WTC11 (cell line): ENCODE measurements at regions not wholly inside any gene's neighbourhood (a gene's known extent, or its start where the extent isn't known, plus 50 kb on each side); places are given as distances from the start of the nearest gene placed in this dataset.

ENCODE experiments used
- ATAC-seq: fragments of 200-7000 bp; cut with Tn5 transposase; 2 replicates; pipeline ENCODE4 v1.10.0; 2021; ENCODE audit warnings: mild to moderate bottlenecking, moderate library complexity
- CTCF ChIA-PET: fragments of 300-600 bp; sonication (Branson Sonifier 250); formaldehyde crosslinking; loops from one replicate; lab custom pipeline; 2021; ENCODE audit warnings: antibody characterized with exemption; lab: Charles Lee
- POLR2A ChIA-PET: fragments of 350-600 bp; sonication (Branson Sonifier 250); formaldehyde crosslinking; loops from one replicate; lab custom pipeline; 2021; ENCODE audit warnings: antibody characterized with exemption; lab: Charles Lee
- DNase-seq: peaks from one replicate; pipeline ENCODE4 v3.0.0; 2021; ENCODE audit warnings: low spot score
- H3K27ac Mint-ChIP-seq: 2 replicates; pipeline ENCODE4 v1.8.0; 2021; ENCODE audit warnings: mixed read lengths
- H3K27me3 Mint-ChIP-seq: 2 replicates; pipeline ENCODE4 v1.8.0; 2021; ENCODE audit warnings: low read depth, mild to moderate bottlenecking, moderate library complexity, mixed read lengths
- H3K36me3 Mint-ChIP-seq: 2 replicates; pipeline ENCODE4 v1.8.0; 2021; ENCODE audit warnings: mixed read lengths
- H3K4me1 Mint-ChIP-seq: 2 replicates; pipeline ENCODE4 v1.8.0; 2022; ENCODE audit warnings: mixed read lengths
- H3K4me3 Mint-ChIP-seq: 2 replicates; pipeline ENCODE4 v1.8.0; 2021; ENCODE audit warnings: mild to moderate bottlenecking, moderate library complexity, mixed read lengths
- H3K9me3 Mint-ChIP-seq: 2 replicates; pipeline ENCODE4 v1.8.0; 2021; ENCODE audit warnings: mixed read lengths
- AR ChIP-seq: fragments of 250-450 bp; sonication (Bioruptor Pico); IDR thresholded peaks from 2 replicates; pipeline ENCODE4 v1.9.0; 2021; ENCODE audit warnings: mild to moderate bottlenecking
- CREB1 ChIP-seq: sonication (generic); formaldehyde crosslinking; IDR thresholded peaks from 2 replicates; pipeline ENCODE4 v1.8.0; 2023; ENCODE audit warnings: mild to moderate bottlenecking, missing genetic modification reagents
- CTCF ChIP-seq: fragments of 200-600 bp; IDR thresholded peaks from 2 replicates; pipeline ENCODE4 v1.8.0; 2022; ENCODE audit warnings: antibody characterized with exemption
- EMX1 ChIP-seq: fragments of 250-450 bp; sonication (Bioruptor Pico); IDR thresholded peaks from 2 replicates; pipeline ENCODE4 v1.8.0; 2021; ENCODE audit warnings: mild to moderate bottlenecking
- GTF2I ChIP-seq: fragments of 250-450 bp; sonication (Bioruptor Pico); conservative IDR thresholded peaks from 2 replicates; pipeline ENCODE4 v1.4.0; 2021; ENCODE audit warnings: mild to moderate bottlenecking
- JUN ChIP-seq: sonication (generic); formaldehyde crosslinking; IDR thresholded peaks from 2 replicates; pipeline ENCODE4 v1.8.0; 2023; ENCODE audit warnings: mild to moderate bottlenecking, missing genetic modification reagents
- NFATC4 ChIP-seq: fragments of 250-450 bp; sonication (Bioruptor Pico); IDR thresholded peaks from 2 replicates; pipeline ENCODE4 v1.9.0; 2021; ENCODE audit warnings: mild to moderate bottlenecking
- SMAD4 ChIP-seq: sonication (generic); formaldehyde crosslinking; IDR thresholded peaks from 2 replicates; pipeline ENCODE4 v1.8.0; 2022; ENCODE audit warnings: mild to moderate bottlenecking, missing genetic modification reagents
- ZNF121 ChIP-seq: sonication (generic); formaldehyde crosslinking; IDR thresholded peaks from 2 replicates; pipeline ENCODE4 v1.8.0; 2023; ENCODE audit warnings: missing genetic modification reagents
- ZNF281 ChIP-seq: sonication (generic); formaldehyde crosslinking; IDR thresholded peaks from 2 replicates; pipeline ENCODE4 v1.8.0; 2023; ENCODE audit warnings: mild to moderate bottlenecking, missing genetic modification reagents
- TF ChIP-seq, protein P1 (sequence below): fragments of 250-450 bp; sonication (Bioruptor Pico); conservative IDR thresholded peaks from 2 replicates; pipeline ENCODE4 v1.9.0; 2021; ENCODE audit warnings: mild to moderate bottlenecking
- TF ChIP-seq, protein P2 (sequence below): fragments of 250-450 bp; sonication (Bioruptor Pico); IDR thresholded peaks from 2 replicates; pipeline ENCODE4 v1.9.0; 2021; ENCODE audit warnings: mild to moderate bottlenecking, borderline replicate concordance
- TF ChIP-seq, protein P3 (sequence below): sonication (generic); formaldehyde crosslinking; IDR thresholded peaks from 2 replicates; pipeline ENCODE4 v1.8.1; 2023; ENCODE audit warnings: mild to moderate bottlenecking, missing genetic modification reagents, moderate library complexity
- TF ChIP-seq, protein P4 (sequence below): sonication (generic); formaldehyde crosslinking; conservative IDR thresholded peaks from 2 replicates; pipeline ENCODE4 v1.8.1; 2023; ENCODE audit warnings: mild to moderate bottlenecking, low read depth, missing genetic modification reagents, moderate library complexity

GRCh38 chr15:70427167-70428120 is 329.7 kb upstream of the TLE3 start (continued):
- TF ChIP-seq, protein P1, sequence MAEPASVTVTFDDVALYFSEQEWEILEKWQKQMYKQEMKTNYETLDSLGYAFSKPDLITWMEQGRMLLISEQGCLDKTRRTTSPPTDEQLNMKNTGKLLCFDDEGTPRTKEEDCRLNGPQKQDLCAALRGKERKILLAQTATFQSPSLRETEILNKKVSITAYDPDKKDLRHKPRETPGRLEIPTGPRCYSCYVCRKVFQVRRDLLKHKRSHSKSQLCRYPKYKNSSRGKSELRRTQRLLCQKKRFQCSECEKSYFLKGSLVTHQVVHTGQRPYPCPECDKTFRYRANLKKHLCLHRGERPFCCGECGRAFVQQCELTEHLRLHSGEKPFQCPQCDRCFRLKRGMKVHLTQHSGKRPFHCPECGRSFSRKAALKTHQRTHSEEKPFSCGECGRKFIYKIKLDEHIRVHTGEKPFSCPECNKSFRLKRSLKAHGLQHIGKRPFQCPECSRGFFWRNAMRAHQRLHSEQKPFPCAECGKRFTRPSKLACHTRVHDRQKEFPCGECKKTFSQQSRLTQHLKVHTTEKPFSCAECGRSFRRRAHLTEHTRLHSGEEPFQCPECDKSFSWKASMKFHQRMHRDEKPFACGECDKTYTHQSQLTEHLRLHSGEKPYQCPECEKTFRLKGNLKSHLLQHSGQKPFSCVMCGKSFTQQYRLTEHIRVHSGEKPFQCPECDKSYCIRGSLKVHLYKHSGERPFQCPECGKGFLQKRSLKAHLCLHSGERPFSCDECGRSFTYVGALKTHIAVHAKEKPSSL (CRISPR knock-in tag), result no peak
- TF ChIP-seq EMX1 (CRISPR knock-in tag) (no peak), SMAD4 (CRISPR knock-in tag) (no peak), CTCF (no peak), CREB1 (CRISPR knock-in tag) (no peak)
- TF ChIP-seq, protein P2, sequence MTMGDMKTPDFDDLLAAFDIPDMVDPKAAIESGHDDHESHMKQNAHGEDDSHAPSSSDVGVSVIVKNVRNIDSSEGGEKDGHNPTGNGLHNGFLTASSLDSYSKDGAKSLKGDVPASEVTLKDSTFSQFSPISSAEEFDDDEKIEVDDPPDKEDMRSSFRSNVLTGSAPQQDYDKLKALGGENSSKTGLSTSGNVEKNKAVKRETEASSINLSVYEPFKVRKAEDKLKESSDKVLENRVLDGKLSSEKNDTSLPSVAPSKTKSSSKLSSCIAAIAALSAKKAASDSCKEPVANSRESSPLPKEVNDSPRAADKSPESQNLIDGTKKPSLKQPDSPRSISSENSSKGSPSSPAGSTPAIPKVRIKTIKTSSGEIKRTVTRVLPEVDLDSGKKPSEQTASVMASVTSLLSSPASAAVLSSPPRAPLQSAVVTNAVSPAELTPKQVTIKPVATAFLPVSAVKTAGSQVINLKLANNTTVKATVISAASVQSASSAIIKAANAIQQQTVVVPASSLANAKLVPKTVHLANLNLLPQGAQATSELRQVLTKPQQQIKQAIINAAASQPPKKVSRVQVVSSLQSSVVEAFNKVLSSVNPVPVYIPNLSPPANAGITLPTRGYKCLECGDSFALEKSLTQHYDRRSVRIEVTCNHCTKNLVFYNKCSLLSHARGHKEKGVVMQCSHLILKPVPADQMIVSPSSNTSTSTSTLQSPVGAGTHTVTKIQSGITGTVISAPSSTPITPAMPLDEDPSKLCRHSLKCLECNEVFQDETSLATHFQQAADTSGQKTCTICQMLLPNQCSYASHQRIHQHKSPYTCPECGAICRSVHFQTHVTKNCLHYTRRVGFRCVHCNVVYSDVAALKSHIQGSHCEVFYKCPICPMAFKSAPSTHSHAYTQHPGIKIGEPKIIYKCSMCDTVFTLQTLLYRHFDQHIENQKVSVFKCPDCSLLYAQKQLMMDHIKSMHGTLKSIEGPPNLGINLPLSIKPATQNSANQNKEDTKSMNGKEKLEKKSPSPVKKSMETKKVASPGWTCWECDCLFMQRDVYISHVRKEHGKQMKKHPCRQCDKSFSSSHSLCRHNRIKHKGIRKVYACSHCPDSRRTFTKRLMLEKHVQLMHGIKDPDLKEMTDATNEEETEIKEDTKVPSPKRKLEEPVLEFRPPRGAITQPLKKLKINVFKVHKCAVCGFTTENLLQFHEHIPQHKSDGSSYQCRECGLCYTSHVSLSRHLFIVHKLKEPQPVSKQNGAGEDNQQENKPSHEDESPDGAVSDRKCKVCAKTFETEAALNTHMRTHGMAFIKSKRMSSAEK, result no peak

- peaks cover 18% of the 10 kb centered on the region for H3K36me3 Mint-ChIP-seq
- DNase-seq, result no peak
- POLR2A ChIA-PET, result no interaction called here
- TF ChIP-seq JUN (CRISPR knock-in tag) (no peak), EMX1 (CRISPR knock-in tag) (no peak), AR (CRISPR knock-in tag) (no peak), ZNF281 (CRISPR knock-in tag) (no peak), ZNF121 (no peak), NFATC4 (no peak), GTF2I (CRISPR knock-in tag) (no peak)
- TF ChIP-seq, protein P3, sequence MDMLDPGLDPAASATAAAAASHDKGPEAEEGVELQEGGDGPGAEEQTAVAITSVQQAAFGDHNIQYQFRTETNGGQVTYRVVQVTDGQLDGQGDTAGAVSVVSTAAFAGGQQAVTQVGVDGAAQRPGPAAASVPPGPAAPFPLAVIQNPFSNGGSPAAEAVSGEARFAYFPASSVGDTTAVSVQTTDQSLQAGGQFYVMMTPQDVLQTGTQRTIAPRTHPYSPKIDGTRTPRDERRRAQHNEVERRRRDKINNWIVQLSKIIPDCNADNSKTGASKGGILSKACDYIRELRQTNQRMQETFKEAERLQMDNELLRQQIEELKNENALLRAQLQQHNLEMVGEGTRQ, result no peak
- TF ChIP-seq, protein P4, sequence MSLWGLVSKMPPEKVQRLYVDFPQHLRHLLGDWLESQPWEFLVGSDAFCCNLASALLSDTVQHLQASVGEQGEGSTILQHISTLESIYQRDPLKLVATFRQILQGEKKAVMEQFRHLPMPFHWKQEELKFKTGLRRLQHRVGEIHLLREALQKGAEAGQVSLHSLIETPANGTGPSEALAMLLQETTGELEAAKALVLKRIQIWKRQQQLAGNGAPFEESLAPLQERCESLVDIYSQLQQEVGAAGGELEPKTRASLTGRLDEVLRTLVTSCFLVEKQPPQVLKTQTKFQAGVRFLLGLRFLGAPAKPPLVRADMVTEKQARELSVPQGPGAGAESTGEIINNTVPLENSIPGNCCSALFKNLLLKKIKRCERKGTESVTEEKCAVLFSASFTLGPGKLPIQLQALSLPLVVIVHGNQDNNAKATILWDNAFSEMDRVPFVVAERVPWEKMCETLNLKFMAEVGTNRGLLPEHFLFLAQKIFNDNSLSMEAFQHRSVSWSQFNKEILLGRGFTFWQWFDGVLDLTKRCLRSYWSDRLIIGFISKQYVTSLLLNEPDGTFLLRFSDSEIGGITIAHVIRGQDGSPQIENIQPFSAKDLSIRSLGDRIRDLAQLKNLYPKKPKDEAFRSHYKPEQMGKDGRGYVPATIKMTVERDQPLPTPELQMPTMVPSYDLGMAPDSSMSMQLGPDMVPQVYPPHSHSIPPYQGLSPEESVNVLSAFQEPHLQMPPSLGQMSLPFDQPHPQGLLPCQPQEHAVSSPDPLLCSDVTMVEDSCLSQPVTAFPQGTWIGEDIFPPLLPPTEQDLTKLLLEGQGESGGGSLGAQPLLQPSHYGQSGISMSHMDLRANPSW (CRISPR knock-in tag), result no peak
- no peak overlapping the region for H3K4me3 Mint-ChIP-seq
- H3K27me3 Mint-ChIP-seq, result no peaks in the 10 kb centered on the region; the same call in none of the 2 replicates
- peaks cover 4% of the 10 kb centered on the region; the same call in 1 of the 2 replicates for H3K4me1 Mint-ChIP-seq
- H3K9me3 Mint-ChIP-seq, result peaks cover 23% of the 10 kb centered on the region
- no peak overlapping the region for H3K27ac Mint-ChIP-seq
- CTCF ChIA-PET, result interaction anchor here (0.8 to 1.6 kb wide), 4 partner anchors 7 to 41 kb away, joined by 3 to 6 read pairs (median 4); no protein-coding TSS in a partner anchor
- no peak for ATAC-seq
Observed at GRCh38 chr15:70426096-70426821, 328.5 kb upstream of the TLE3 start.
